ENCODE measurements at regions not wholly inside any gene's neighbourhood (a gene's known extent, or its start where the extent isn't known, plus 50 kb on each side); places are given as distances from the start of the nearest gene placed in this dataset.

- TF ChIP-seq THRA (CRISPR knock-in tag; IDR thresholded peaks at IDR 0.05; ENCODE audit: borderline replicate concordance) (no peak), ZNF788 (CRISPR knock-in tag; IDR thresholded peaks at IDR 0.05; ENCODE audit: borderline replicate concordance) (no peak), PAF1 (CRISPR knock-in tag; IDR thresholded peaks at IDR 0.05) (no peak), SNAPC2 (CRISPR knock-in tag; IDR thresholded peaks at IDR 0.05) (no peak), ZNF354B (CRISPR knock-in tag; IDR thresholded peaks at IDR 0.05) (no peak), CEBPB (IDR thresholded peaks at IDR 0.05; ENCODE audit: borderline replicate concordance, low read depth, low read length) (no peak), FOXC1 (CRISPR knock-in tag; IDR thresholded peaks at IDR 0.05; ENCODE audit: borderline replicate concordance) (no peak), SATB2 (CRISPR knock-in tag; IDR thresholded peaks at IDR 0.05) (no peak), CENPX (CRISPR knock-in tag; IDR thresholded peaks at IDR 0.05) (no peak), KDM6A (CRISPR knock-in tag; IDR thresholded peaks at IDR 0.05; ENCODE audit: low read depth) (no peak), ERF (CRISPR knock-in tag; IDR thresholded peaks at IDR 0.05) (peak; percentile 77), SNRNP70 (IDR thresholded peaks at IDR 0.05; ENCODE audit: low read depth, low read length) (no peak), PRMT3 (CRISPR knock-in tag; IDR thresholded peaks at IDR 0.05; ENCODE audit: borderline replicate concordance, low read depth) (no peak), TEAD3 (CRISPR knock-in tag; optimal IDR thresholded peaks at IDR 0.05; ENCODE audit: borderline replicate concordance) (peak; percentile 90), NFATC3 (CRISPR knock-in tag; IDR thresholded peaks at IDR 0.05) (no peak), PRPF4 (IDR thresholded peaks at IDR 0.05; ENCODE audit: low read depth, low read length, poor library complexity, severe bottlenecking) (no peak), ZNF615 (CRISPR knock-in tag; IDR thresholded peaks at IDR 0.05; ENCODE audit: borderline replicate concordance) (no peak), ZNF232 (CRISPR knock-in tag; IDR thresholded peaks at IDR 0.05; ENCODE audit: borderline replicate concordance) (no peak), ETV5 (CRISPR knock-in tag; IDR thresholded peaks at IDR 0.05; ENCODE audit: borderline replicate concordance) (0 out of 2 replicates have a peak, but pooled peaks have one; percentile 45), TMF1 (CRISPR knock-in tag; IDR thresholded peaks at IDR 0.05; ENCODE audit: low read depth) (no peak), ZNF703 (CRISPR knock-in tag; IDR thresholded peaks at IDR 0.05; ENCODE audit: borderline replicate concordance) (no peak), KDM4B (CRISPR knock-in tag; IDR thresholded peaks at IDR 0.05) (no peak), ZNF891 (CRISPR knock-in tag; IDR thresholded peaks at IDR 0.05) (no peak), ZSCAN22 (CRISPR knock-in tag; IDR thresholded peaks at IDR 0.05) (no peak), ZBTB46 (CRISPR knock-in tag; IDR thresholded peaks at IDR 0.05; ENCODE audit: borderline replicate concordance) (no peak), ZNF687 (CRISPR knock-in tag; IDR thresholded peaks at IDR 0.05) (no peak), SAP130 (CRISPR knock-in tag; IDR thresholded peaks at IDR 0.05; ENCODE audit: low read depth) (peak; percentile 68)
These were observed 170.2 kb downstream of the HS3ST3B1 start (continued) for GRCh38 chr17:14471052-14471451.

Measured in HepG2 (cell line).